ENCODE measurements at regions not wholly inside any gene's neighbourhood (a gene's known extent, or its start where the extent isn't known, plus 50 kb on each side); places are given as distances from the start of the nearest gene placed in this dataset.
A peak's percentile ranks its signal among the peaks of the same experiment; 100 is the strongest.
"Not testable (repeated sequence)": the region's sequence is repeated elsewhere in the genome, so short reads cannot be mapped to it uniquely, and the experiment has no call there.

GRCh38 chr22:49527611-49528419 lies 299.9 kb downstream of the BRD1 start:
- DNase-seq: no peak

GRCh38 chr22:49525801-49526535 lies 301.7 kb downstream of the BRD1 start:
- no peak for DNase-seq

- no peak for DNase-seq
These were observed 302.3 kb downstream of the BRD1 start for GRCh38 chr22:49525360-49525759.

GRCh38 chr22:49524362-49524761 lies 303.3 kb downstream of the BRD1 start:
- DNase-seq: no peak

GRCh38 chr22:49523374-49524008 lies 304.2 kb downstream of the BRD1 start:
- no peak for DNase-seq

GRCh38 chr22:49522582-49523373 lies 304.9 kb downstream of the BRD1 start:
- DNase-seq: no peak

GRCh38 chr22:49521787-49522224 lies 305.9 kb downstream of the BRD1 start:
- DNase-seq: peak; percentile 28

GRCh38 chr22:49519117-49519737 lies 308.4 kb downstream of the BRD1 start:
- DNase-seq: no peak

- no peak for DNase-seq
These were observed 309.2 kb downstream of the BRD1 start for GRCh38 chr22:49518436-49518970.

GRCh38 chr22:49517667-49518185 lies 309.9 kb downstream of the BRD1 start:
- DNase-seq: no peak

- no peak for DNase-seq
These were observed 310.5 kb downstream of the BRD1 start for GRCh38 chr22:49517211-49517610.

- no peak for DNase-seq
These were observed 312.2 kb downstream of the BRD1 start for GRCh38 chr22:49515475-49515874.

- no peak for DNase-seq
These were observed 313.0 kb downstream of the BRD1 start for GRCh38 chr22:49514641-49515040.

GRCh38 chr22:49514211-49514610 lies 313.5 kb downstream of the BRD1 start:
- DNase-seq: no peak

GRCh38 chr22:49513358-49513851 lies 314.3 kb downstream of the BRD1 start:
- no peak for DNase-seq

- no peak for DNase-seq
These were observed 315.0 kb downstream of the BRD1 start for GRCh38 chr22:49512487-49513165.

- DNase-seq: not testable (repeated sequence)
These were observed 316.1 kb downstream of the BRD1 start for GRCh38 chr22:49511393-49512189.

GRCh38 chr22:49510718-49511117 lies 317.0 kb downstream of the BRD1 start:
- no peak for DNase-seq

GRCh38 chr22:49509016-49509415 lies 318.7 kb downstream of the BRD1 start:
- DNase-seq: no peak
